ENCODE measurements at regions not wholly inside any gene's neighbourhood (a gene's known extent, or its start where the extent isn't known, plus 50 kb on each side); places are given as distances from the start of the nearest gene placed in this dataset.

DNA sequence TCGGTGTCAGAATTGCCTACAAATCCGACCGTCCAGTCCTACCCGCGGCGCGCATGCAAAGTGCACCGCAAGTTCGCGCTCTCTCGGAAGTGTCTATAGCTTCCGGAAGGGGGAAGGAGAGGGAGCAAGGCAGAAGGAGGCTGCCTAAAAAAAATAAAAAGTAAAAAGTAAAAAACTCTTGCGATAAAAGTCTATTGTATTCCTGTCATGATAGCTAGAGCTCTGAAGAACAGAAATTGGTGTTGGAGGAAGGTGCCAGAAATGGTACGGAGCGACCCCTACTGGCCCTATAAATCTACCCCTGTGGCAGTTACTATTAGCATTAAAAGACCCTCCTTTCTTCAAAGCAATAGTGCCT, 241.5 kb downstream of the KDM5D start:
- no peak for TF ChIP-seq POLR2A (IDR thresholded peaks at IDR 0.05)
- TF ChIP-seq, protein P1, sequence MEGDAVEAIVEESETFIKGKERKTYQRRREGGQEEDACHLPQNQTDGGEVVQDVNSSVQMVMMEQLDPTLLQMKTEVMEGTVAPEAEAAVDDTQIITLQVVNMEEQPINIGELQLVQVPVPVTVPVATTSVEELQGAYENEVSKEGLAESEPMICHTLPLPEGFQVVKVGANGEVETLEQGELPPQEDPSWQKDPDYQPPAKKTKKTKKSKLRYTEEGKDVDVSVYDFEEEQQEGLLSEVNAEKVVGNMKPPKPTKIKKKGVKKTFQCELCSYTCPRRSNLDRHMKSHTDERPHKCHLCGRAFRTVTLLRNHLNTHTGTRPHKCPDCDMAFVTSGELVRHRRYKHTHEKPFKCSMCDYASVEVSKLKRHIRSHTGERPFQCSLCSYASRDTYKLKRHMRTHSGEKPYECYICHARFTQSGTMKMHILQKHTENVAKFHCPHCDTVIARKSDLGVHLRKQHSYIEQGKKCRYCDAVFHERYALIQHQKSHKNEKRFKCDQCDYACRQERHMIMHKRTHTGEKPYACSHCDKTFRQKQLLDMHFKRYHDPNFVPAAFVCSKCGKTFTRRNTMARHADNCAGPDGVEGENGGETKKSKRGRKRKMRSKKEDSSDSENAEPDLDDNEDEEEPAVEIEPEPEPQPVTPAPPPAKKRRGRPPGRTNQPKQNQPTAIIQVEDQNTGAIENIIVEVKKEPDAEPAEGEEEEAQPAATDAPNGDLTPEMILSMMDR (IDR thresholded peaks at IDR 0.05 in 4 of 5, conservative IDR thresholded peaks at IDR 0.05 in 1 of 5) = no peak
- Histone ChIP-seq H3K36me3 (no peaks in the 10 kb centered on the region), H3K4me3 (no peak overlapping the region), H3K9me3 (no peaks in the 10 kb centered on the region), H3K27ac (no peak overlapping the region), H3K27me3 (no peaks in the 10 kb centered on the region), H3K4me1 (no peaks in the 10 kb centered on the region)
- in situ Hi-C loops (cut with MboI; ENCODE audit: low sequenced_read_pairs in 4 of 4) = no loop called here
- DNase-seq (no peak), ATAC-seq (no peak)
- intact Hi-C loops (cut with DNase I; ENCODE audit: low total_unique reads) = no loop called here

DNA sequence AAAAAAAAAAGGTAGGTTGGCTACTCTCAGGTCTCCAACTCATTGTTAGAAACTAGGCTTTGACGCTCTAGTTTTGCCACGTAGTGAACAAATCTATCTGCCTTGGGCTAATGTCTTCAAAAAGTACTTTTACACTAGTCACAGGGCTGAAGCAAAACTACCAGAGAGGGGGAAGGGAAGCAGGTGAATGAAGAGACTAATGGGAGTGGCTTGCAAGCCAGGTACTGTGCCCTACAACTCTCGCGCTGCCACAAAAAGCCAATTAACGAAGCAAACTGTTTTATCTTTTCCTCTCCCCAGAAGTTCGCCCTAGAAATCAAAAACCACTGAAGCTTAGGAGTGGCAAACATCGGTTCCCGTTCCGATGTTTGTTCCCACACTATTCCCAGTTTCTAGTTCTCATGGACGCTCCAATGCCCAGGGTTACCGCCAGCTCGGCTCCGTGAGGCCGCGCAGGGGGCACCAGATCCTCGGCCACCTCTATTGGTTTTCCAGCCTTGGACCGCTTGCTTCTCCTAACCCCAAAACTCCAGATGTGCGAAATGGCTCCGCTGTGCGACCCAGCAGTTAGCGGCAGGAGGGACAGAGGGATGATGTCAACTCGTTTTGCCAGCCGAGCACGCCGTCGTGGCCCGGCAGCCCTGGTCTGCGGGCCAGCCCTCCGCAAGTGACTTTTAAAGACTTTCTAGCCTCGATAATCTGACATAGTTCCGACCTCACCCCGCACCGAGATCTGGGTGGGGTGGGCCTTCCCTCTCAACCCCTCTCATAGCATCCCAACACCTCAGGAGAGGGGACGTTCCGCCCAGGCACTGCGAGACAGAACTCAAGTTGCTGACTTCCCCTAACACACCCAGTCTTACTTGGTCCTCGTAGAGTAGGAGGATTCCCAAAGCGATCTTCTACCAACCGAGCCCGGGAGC, 242.1 kb downstream of the KDM5D start:
- ATAC-seq = no peak
- no peaks in the 10 kb centered on the region for H3K36me3 ChIP-seq
- TF ChIP-seq, protein P1 (IDR thresholded peaks at IDR 0.05 in 4 of 5, conservative IDR thresholded peaks at IDR 0.05 in 1 of 5) = no peak
- TF ChIP-seq POLR2A (IDR thresholded peaks at IDR 0.05) = no peak
- no peaks in the 10 kb centered on the region for H3K9me3 ChIP-seq
- in situ Hi-C loops (cut with MboI; ENCODE audit: low sequenced_read_pairs in 4 of 4) (no loop called here), intact Hi-C loops (cut with DNase I; ENCODE audit: low total_unique reads) (no loop called here)
- DNase-seq = no peak
- H3K4me3 ChIP-seq = no peak overlapping the region
- H3K4me1 ChIP-seq = no peaks in the 10 kb centered on the region
- H3K27ac ChIP-seq = no peak overlapping the region
- H3K27me3 ChIP-seq = no peaks in the 10 kb centered on the region

DNA sequence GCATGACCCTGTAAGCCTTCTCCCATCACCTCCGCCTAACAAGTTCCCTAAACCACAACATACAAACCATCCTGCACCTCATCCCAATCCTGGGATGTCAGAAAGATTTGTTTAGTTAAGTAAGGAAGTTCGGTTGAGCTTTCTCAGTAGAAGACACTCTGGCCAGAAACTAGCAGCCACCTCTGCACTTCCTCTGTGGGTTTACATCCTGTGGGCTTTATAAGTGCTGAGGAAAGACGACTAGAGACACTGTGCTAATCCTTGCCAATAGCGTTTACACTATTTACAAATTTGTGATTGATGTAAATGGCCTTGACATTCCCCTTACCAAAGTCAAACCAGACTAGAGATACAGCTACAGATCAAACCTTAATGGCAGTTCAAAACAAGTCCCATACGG, 246.0 kb downstream of the KDM5D start:
- Histone ChIP-seq H3K4me3 (no peak overlapping the region), H3K4me1 (no peaks in the 10 kb centered on the region), H3K27ac (no peak overlapping the region), H3K9me3 (no peaks in the 10 kb centered on the region), H3K27me3 (no peaks in the 10 kb centered on the region), H3K36me3 (no peaks in the 10 kb centered on the region)
- in situ Hi-C loops (cut with MboI; ENCODE audit: low sequenced_read_pairs in 4 of 4) = no loop called here
- no peak for DNase-seq
- no peak for ATAC-seq
- intact Hi-C loops (cut with DNase I; ENCODE audit: low total_unique reads) = no loop called here
- TF ChIP-seq, protein P1 (IDR thresholded peaks at IDR 0.05 in 4 of 5, conservative IDR thresholded peaks at IDR 0.05 in 1 of 5) = no peak
- no peak for TF ChIP-seq POLR2A (IDR thresholded peaks at IDR 0.05)

DNA sequence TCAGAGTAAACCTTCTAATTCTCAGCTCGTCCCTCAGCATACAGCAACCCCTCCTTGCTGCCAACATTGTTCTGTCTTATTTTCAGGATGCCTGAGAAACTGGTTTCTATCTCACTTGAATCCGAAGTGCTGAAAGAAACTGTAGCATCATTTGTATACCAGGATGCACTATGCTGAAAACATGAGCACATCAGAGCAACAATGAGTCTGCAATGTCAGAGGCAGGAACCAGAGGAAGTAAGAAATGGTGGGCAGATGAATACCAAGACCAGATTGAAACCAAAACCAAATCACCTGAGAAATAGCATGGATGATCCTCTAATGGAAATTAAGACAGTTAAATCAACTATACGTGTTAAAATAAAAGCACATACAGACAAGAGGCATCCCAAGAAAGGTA, 257.0 kb downstream of the KDM5D start:
- TF ChIP-seq, protein P1 (IDR thresholded peaks at IDR 0.05 in 4 of 5, conservative IDR thresholded peaks at IDR 0.05 in 1 of 5) = no peak
- TF ChIP-seq POLR2A (IDR thresholded peaks at IDR 0.05) = no peak
- in situ Hi-C loops (cut with MboI; ENCODE audit: low sequenced_read_pairs in 4 of 4) (no loop called here), intact Hi-C loops (cut with DNase I; ENCODE audit: low total_unique reads) (no loop called here)
- H3K36me3 ChIP-seq = no peaks in the 10 kb centered on the region
- H3K4me3 ChIP-seq = no peak overlapping the region
- no peaks in the 10 kb centered on the region for H3K9me3 ChIP-seq
- H3K27me3 ChIP-seq = no peaks in the 10 kb centered on the region
- no peak overlapping the region for H3K27ac ChIP-seq
- ATAC-seq (no peak), DNase-seq (no peak)
- H3K4me1 ChIP-seq = no peaks in the 10 kb centered on the region

All from gastrocnemius medialis (tissue), 4 donors.